ENCODE measurements at regions not wholly inside any gene's neighbourhood (a gene's known extent, or its start where the extent isn't known, plus 50 kb on each side); places are given as distances from the start of the nearest gene placed in this dataset.

DNA sequence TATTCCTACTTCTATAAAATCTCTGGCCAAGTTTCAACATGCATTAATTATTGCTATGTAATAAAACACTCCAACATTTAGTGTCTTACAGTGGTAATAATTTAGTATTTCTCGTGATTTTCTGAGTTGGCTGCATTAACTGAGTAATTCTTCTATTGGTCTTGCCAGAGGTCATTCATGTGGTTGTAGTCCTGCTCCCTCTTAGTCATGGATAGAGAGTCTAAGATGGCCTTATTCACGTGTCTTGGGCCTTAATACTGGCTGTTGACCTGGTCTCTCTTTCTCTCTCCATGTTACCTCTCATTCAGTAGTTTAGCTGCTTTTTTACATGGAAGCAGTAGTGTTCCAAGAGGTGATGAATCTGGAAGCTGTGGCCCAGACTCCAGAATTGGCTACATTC, 140.1 kb upstream of the ZBTB20 start:
- H3K4me2 ChIP-seq (ENCODE audit: low read depth, low read length) = no peak overlapping the region
- ChIA-PET POLR2A (ENCODE audit: unreplicated experiment) (no interaction called here), CTCF (no interaction called here)
- no peak for DNase-seq
- H4K20me1 ChIP-seq (ENCODE audit: insufficient read depth, low read length) = no peaks in the 10 kb centered on the region
- H3K4me1 ChIP-seq (ENCODE audit: control insufficient read depth, insufficient read depth, low read length) = no peaks in the 10 kb centered on the region
- WGBS, 2 experiments (ENCODE audit: extremely low coverage in 2 of 2, insufficient read length in 1 of 2) = no CpG with 5 or more reads among the region's 2 CpGs
- H3K79me1 ChIP-seq (ENCODE audit: low read depth in 1 of 2, low read length in 2 of 2) = no peaks in the 10 kb centered on the region
- H2AFZ ChIP-seq (replicated peaks; ENCODE audit: low read length, poor library complexity) = no peak overlapping the region
- dilution Hi-C loops (cut with HindIII; ENCODE audit: low sequenced_read_pairs, unreplicated experiment) (no loop called here), in situ Hi-C loops (cut with MboI; ENCODE audit: low sequenced_read_pairs) (no loop called here), intact Hi-C loops (cut with micrococcal nuclease) (no loop called here)
- no peaks in the 10 kb centered on the region; the same call in 1 of the 2 replicates for H3K27me3 ChIP-seq (ENCODE audit: control insufficient read depth, insufficient read depth, low read length)
- H3K4me3 ChIP-seq (ENCODE audit: insufficient read depth, low read depth, low read length) = no peak overlapping the region
- H3K23ac ChIP-seq (ENCODE audit: low read depth, low read length) = no peak overlapping the region
- H2AK9ac ChIP-seq (replicated peaks; ENCODE audit: low read depth, low read length, poor library complexity) = no peak overlapping the region
- no peak overlapping the region for H2BK20ac ChIP-seq (ENCODE audit: low read depth, low read length)
- H4K5ac ChIP-seq (ENCODE audit: low read depth, low read length) = no peak overlapping the region
- no peak overlapping the region for H3K14ac ChIP-seq (replicated peaks; ENCODE audit: low read depth, low read length)
- H3K18ac ChIP-seq (ENCODE audit: low read depth, low read length) = no peak overlapping the region
- H3K36me3 ChIP-seq (ENCODE audit: control insufficient read depth, insufficient read depth, low read length) = no peaks in the 10 kb centered on the region
- H2BK120ac ChIP-seq (ENCODE audit: low read depth, low read length) = no peak overlapping the region
- no peak overlapping the region for H2BK5ac ChIP-seq (ENCODE audit: low read depth, low read length, poor library complexity, severe bottlenecking)
- no peaks in the 10 kb centered on the region for H3K9me1 ChIP-seq (ENCODE audit: insufficient read depth, low read length)
- no peak overlapping the region for H3K27ac ChIP-seq (ENCODE audit: insufficient read depth, low read length)
- no peak overlapping the region for H4K8ac ChIP-seq (ENCODE audit: low read depth in 2 of 2, low read length in 2 of 2)
- H4K91ac ChIP-seq (ENCODE audit: insufficient read depth, low read depth, low read length) = no peak overlapping the region
- no peak overlapping the region for H3K4ac ChIP-seq (ENCODE audit: low read depth, low read length)
- no peaks in the 10 kb centered on the region for H3K9me3 ChIP-seq (ENCODE audit: control insufficient read depth, insufficient read depth, low read length)
- no peak overlapping the region for H3K56ac ChIP-seq (ENCODE audit: extremely low read depth, insufficient read depth, low read length)
- no peak overlapping the region for H2AK5ac ChIP-seq (ENCODE audit: low read depth, low read length)
- no peak overlapping the region for H2BK15ac ChIP-seq (ENCODE audit: low read depth, low read length)
- TF ChIP-seq BHLHE40 (IDR thresholded peaks at IDR 0.05; ENCODE audit: low read depth, low read length) = no peak
- no peak for TF ChIP-seq SMC3 (IDR thresholded peaks at IDR 0.05; ENCODE audit: low read depth, low read length)
- H3K9ac ChIP-seq (ENCODE audit: low read depth, low read length) = no peak overlapping the region
- no TSS peak for BruUV-seq (replicated peaks)
- ATAC-seq (ENCODE audit: low read depth) = no peak
